Choroid plexus epithelial cell (primary cell): ENCODE measurements at regions not wholly inside any gene's neighbourhood (a gene's known extent, or its start where the extent isn't known, plus 50 kb on each side); places are given as distances from the start of the nearest gene placed in this dataset.

Experiments
- DNase-seq: peaks from one replicate; pipeline ENCODE4 v3.0.0-alpha.2; 2010; ENCODE audit warnings: low read depth
- H3K4me3 ChIP-seq: 2 replicates; pipeline ENCODE4 v1.5.1; 2011; ENCODE audit warnings: low read depth, mild to moderate bottlenecking, control low read depth, low read length, moderate library complexity
- TF ChIP-seq, protein P1 (sequence below): conservative IDR thresholded peaks from 2 replicates; pipeline ENCODE4 v1.5.1; 2011; ENCODE audit warnings: low read depth, mild to moderate bottlenecking, control low read depth, inconsistent platforms, low read length, moderate library complexity

DNA sequence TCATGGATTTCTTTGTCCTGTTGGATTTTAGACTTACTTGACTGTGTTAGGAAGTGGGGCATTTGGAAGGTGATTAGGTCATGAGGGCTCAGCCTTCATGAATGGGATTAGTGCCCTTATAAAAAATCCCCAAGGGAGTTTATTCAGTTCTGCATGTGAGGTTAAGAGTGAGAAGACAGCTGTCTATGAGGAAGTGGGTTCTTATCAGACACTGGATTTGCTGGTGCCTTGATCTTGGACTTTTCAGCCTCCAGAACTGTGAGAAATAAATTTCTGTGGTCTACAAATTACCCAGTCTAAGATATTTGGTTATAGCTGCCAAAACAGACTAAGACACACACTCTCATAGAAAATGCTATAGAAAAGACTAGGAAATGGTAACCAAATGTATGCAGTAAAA lies 724.7 kb upstream of the FZD8 start:
- no peak overlapping the region for H3K4me3 ChIP-seq
- TF ChIP-seq, protein P1, sequence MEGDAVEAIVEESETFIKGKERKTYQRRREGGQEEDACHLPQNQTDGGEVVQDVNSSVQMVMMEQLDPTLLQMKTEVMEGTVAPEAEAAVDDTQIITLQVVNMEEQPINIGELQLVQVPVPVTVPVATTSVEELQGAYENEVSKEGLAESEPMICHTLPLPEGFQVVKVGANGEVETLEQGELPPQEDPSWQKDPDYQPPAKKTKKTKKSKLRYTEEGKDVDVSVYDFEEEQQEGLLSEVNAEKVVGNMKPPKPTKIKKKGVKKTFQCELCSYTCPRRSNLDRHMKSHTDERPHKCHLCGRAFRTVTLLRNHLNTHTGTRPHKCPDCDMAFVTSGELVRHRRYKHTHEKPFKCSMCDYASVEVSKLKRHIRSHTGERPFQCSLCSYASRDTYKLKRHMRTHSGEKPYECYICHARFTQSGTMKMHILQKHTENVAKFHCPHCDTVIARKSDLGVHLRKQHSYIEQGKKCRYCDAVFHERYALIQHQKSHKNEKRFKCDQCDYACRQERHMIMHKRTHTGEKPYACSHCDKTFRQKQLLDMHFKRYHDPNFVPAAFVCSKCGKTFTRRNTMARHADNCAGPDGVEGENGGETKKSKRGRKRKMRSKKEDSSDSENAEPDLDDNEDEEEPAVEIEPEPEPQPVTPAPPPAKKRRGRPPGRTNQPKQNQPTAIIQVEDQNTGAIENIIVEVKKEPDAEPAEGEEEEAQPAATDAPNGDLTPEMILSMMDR, result no peak
- no peak for DNase-seq

DNA sequence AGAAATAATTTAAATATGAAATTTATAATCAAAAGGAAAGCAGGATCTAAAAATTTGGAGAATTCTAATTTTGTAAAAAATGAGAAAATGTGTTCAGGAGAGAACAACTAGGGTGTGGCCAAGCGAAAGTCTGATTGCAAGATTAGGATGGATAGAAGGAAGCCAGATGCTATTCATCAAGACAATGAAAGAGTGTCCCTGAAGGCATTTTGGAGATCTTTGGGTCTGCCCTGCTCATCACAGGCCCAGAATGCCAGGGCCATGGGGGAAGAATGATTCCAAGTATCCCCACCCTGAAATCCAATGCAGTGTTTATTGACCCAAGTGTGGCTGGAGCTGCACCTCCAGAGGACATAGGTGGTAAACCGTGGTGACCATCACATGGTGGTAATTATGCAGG lies 724.0 kb upstream of the FZD8 start:
- TF ChIP-seq, protein P1, result no peak
- DNase-seq, result no peak
- H3K4me3 ChIP-seq, result no peak overlapping the region

DNA sequence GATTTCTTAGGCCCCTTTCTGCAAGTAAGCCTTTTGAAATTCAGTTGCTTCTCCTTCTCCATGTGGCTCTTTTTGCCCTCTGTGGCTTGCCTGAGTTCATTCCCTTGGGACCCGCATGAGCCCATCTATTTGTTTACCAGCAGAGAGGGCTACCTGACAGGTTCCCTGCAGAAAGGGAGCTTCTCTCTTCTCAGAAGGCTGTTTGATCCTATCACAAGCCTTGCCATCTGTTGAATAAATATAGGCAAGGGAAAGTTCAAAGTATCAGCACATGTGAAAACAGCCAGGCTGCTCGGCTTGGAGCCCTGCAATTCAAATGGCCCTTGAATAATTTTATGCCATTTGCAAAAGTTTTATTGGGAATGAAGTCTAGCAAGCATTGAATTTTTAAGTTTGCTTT lies 720.2 kb upstream of the FZD8 start:
- TF ChIP-seq, protein P1, result no peak
- H3K4me3 ChIP-seq, result no peak overlapping the region
- no peak for DNase-seq

DNA sequence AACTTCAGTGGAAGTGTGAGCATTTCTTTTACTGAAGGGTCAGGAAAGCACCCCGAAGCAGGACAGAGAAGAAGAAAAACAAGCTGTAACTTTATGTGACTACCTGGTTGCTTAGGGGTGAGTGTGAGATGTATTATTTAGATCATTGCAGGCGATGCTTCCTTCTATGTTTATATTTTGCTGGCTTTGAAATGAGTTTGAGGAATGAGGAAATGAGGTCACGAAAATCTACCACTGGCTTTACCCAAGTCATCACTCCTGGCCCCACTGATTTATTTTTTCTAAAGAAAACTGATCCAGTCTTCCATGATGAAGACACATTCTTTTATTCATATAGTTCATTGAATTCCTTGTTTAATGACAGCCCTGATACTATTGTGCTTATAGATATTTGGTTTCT lies 716.6 kb upstream of the FZD8 start:
- TF ChIP-seq, protein P1, result no peak
- no peak overlapping the region for H3K4me3 ChIP-seq
- peak; percentile 44 for DNase-seq

DNA sequence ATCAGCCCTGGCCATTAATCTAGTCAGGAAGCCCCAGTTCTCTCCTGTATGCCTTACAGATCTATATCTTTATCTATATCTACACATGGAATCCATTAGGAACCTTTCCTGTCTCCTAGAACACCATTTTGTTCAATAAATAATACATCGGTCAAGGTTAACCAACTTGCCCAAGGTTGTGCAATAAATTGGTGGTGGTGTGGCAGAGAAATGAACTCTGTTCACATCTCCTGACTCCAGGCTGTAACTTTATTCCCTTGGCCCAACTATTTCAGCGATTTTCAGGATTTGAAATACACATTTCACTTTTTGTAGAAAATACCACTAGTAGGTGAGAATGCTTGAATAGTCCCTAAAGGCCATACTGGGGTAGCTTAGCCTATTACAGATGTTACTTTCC lies 712.5 kb upstream of the FZD8 start:
- no peak overlapping the region for H3K4me3 ChIP-seq
- TF ChIP-seq, protein P1, result no peak
- DNase-seq, result no peak

DNA sequence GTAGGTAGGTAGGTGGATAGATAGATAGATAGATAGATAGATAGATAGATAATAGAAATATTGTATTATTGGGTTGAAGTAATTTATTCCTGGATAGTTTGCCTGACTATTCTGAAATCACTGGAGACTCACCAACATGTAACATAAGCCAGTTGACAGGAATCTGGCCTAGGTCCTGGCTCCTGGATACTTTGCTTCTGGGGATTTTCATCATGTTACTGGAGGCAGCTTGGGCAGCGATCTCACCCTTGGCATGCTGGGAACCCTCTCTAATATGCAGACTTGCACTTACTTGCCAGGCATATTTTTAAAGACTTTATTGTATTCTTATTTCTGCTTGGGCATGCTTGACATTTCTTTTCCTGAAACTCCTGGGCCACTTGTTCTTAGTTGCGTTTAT lies 709.1 kb upstream of the FZD8 start:
- DNase-seq, result no peak
- H3K4me3 ChIP-seq, result no peak overlapping the region
- TF ChIP-seq, protein P1, result no peak

DNA sequence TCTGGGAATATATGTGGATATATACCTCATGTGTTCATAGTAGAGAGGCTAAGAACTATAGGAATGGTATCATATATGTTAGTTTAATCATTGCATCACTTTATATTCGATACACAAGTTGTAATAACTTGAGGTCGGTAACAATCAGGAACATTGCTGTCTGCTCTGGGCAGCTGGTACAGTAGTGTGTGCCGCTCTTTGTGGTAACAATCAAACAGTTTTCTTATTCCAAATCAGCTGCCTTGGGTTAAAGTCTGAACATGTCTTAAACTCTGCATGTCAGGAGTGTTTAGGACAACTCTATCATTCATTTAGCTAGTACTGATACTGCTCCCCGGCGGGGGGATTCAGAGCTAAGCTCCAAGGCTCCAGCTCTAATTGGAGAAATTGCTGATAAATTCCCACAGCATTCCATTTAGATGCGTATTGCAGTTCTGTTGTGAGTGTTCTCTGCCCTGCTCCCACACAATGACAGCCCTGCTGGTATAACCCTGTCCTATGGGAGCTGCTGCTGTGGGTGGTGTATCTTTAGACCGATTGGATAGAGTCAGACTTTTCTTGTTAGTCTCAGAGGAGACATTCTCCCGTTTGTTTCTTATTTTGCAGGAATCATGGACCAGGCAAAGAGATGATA lies 707.5 kb upstream of the FZD8 start:
- TF ChIP-seq, protein P1, result peak; percentile 30
- no peak overlapping the region for H3K4me3 ChIP-seq
- peak; percentile 92 for DNase-seq
